ENCODE measurements at regions not wholly inside any gene's neighbourhood (a gene's known extent, or its start where the extent isn't known, plus 50 kb on each side); places are given as distances from the start of the nearest gene placed in this dataset.

GRCh38 chr6:48667797-48668196 is 556.8 kb upstream of the PTCHD4 start:
- no peak for TF ChIP-seq POLR2AphosphoS2 (IDR thresholded peaks at IDR 0.05; ENCODE audit: low read depth, low read length)
- TF ChIP-seq CTCF (IDR thresholded peaks at IDR 0.05 in 2 of 3, conservative IDR thresholded peaks at IDR 0.05 in 1 of 3; ENCODE audit: control insufficient read depth in 2 of 3, extremely low read depth in 1 of 3, insufficient read depth in 1 of 3, low read depth in 3 of 3, low read length in 3 of 3), result no peak
- no peak for TF ChIP-seq BACH1 (IDR thresholded peaks at IDR 0.05; ENCODE audit: borderline replicate concordance)
- TF ChIP-seq TAF1 (IDR thresholded peaks at IDR 0.05; ENCODE audit: borderline replicate concordance, low read depth, low read length), result no peak
- TF ChIP-seq HDGF (IDR thresholded peaks at IDR 0.05), result no peak
- no peak for TF ChIP-seq CREB1 (IDR thresholded peaks at IDR 0.05; ENCODE audit: low read depth)
- TF ChIP-seq GABPA (IDR thresholded peaks at IDR 0.05; ENCODE audit: low read depth), result no peak
- no peak for TF ChIP-seq STAT1 (conservative IDR thresholded peaks at IDR 0.05)
- no peak for TF ChIP-seq SUZ12 (IDR thresholded peaks at IDR 0.05; ENCODE audit: unreplicated experiment)

Measured in GM12878 (cell line).